K562 (cell line): ENCODE measurements at regions not wholly inside any gene's neighbourhood (a gene's known extent, or its start where the extent isn't known, plus 50 kb on each side); places are given as distances from the start of the nearest gene placed in this dataset.

Experiments
- ARID3A ChIP-seq: IDR thresholded peaks from 2 replicates; pipeline ENCODE4 v1.6.1; 2012; ENCODE audit warnings: low read depth, low read length, improper control_type of control experiment, borderline replicate concordance
- ATF4 ChIP-seq: fragments of 450-650 bp; formaldehyde crosslinking; IDR thresholded peaks from 2 replicates; pipeline ENCODE4 v1.4.0; 2022; ENCODE audit warnings: mild to moderate bottlenecking, moderate library complexity
- BACH1 ChIP-seq: fragments of 200-800 bp; sonication (Bioruptor generic); IDR thresholded peaks from 2 replicates; pipeline ENCODE4 v1.6.1; 2016; ENCODE audit warnings: missing genetic modification characterization, missing compliant biosample characterization
- CXXC5 ChIP-seq: fragments of 250-450 bp; sonication (Bioruptor Pico); IDR thresholded peaks from 2 replicates; pipeline ENCODE4 v1.8.0; 2022; ENCODE audit warnings: inconsistent platforms, mild to moderate bottlenecking, moderate library complexity
- E2F6 ChIP-seq, 2 experiments: IDR thresholded peaks; 2 replicates each; pipeline ENCODE4 v1.6.1; 2011; ENCODE audit warnings: borderline replicate concordance in 1 of 2, control low read depth in 1 of 2, low read depth in 1 of 2, low read length in 1 of 2, mild to moderate bottlenecking in 1 of 2, mixed read lengths in 1 of 2, moderate library complexity in 1 of 2; ENCODE audit not compliant: insufficient read depth in 1 of 2, insufficient read length in 1 of 2, poor library complexity in 1 of 2, severe bottlenecking in 1 of 2; ENCODE audit errors: extremely low read depth in 1 of 2
- FOXK2 ChIP-seq, 2 experiments: fragments of 450-650 bp; IDR thresholded peaks in 1 of 2; conservative IDR thresholded peaks in 1 of 2; 2 replicates each; pipeline ENCODE4 v1.6.1; 2016; ENCODE audit warnings: low read depth in 2 of 2, mild to moderate bottlenecking in 1 of 2
- HCFC1 ChIP-seq: IDR thresholded peaks from 2 replicates; pipeline ENCODE4 v1.6.1; 2012; ENCODE audit warnings: low read depth, low read length, improper control_type of control experiment
- HMBOX1 ChIP-seq: sonication (generic); IDR thresholded peaks from 2 replicates; pipeline ENCODE4 v1.6.1; 2016
- KDM4B ChIP-seq, 2 experiments: fragments of 450-650 bp in 1 of 2; sonication (generic) in 1 of 2; IDR thresholded peaks; 2 replicates each; pipeline ENCODE4 v1.6.1; 2016 to 2017; ENCODE audit warnings: borderline replicate concordance in 2 of 2, antibody characterized with exemption in 1 of 2, low read depth in 1 of 2, mild to moderate bottlenecking in 1 of 2
- LARP7 ChIP-seq: fragments of 450-650 bp; IDR thresholded peaks from 2 replicates; pipeline ENCODE4 v1.6.1; 2016
- MITF ChIP-seq: IDR thresholded peaks from 2 replicates; pipeline ENCODE4 v1.6.1; 2014; ENCODE audit warnings: antibody characterized with exemption
- NCOA1 ChIP-seq: fragments of 450-650 bp; IDR thresholded peaks from 2 replicates; pipeline ENCODE4 v1.6.1; 2016; ENCODE audit warnings: low read depth
- NELFE ChIP-seq: IDR thresholded peaks from 2 replicates; pipeline ENCODE4 v1.6.1; 2011; ENCODE audit warnings: mild to moderate bottlenecking; ENCODE audit not compliant: insufficient read depth, insufficient read length
- RCOR1 ChIP-seq, 2 experiments: IDR thresholded peaks; 2 replicates each; pipeline ENCODE4 v1.6.1; 2012; ENCODE audit warnings: low read depth in 2 of 2, low read length in 2 of 2, borderline replicate concordance in 1 of 2, improper control_type of control experiment in 1 of 2
- RFX5 ChIP-seq: IDR thresholded peaks from 2 replicates; pipeline ENCODE4 v1.6.1; 2011; ENCODE audit warnings: low read depth, mild to moderate bottlenecking, improper control_type of control experiment, low read length
- SUPT5H ChIP-seq: fragments of 450-650 bp; IDR thresholded peaks from 2 replicates; pipeline ENCODE4 v1.6.1; 2016
- TAF9B ChIP-seq: fragments of 450-650 bp; IDR thresholded peaks from 2 replicates; pipeline ENCODE4 v1.6.1; 2018; ENCODE audit warnings: mild to moderate bottlenecking; ENCODE audit not compliant: partially characterized antibody
- TOE1 ChIP-seq, 2 experiments: fragments of 450-650 bp in 1 of 2; sonication (generic) in 1 of 2; formaldehyde crosslinking in 1 of 2; IDR thresholded peaks; 2 replicates each; pipeline versions ENCODE4 v1.7.1 to v1.8.0; 2016 to 2022; ENCODE audit warnings: borderline replicate concordance in 2 of 2, mild to moderate bottlenecking in 2 of 2, antibody characterized with exemption in 1 of 2, inconsistent platforms in 1 of 2, low read depth in 1 of 2, missing genetic modification reagents in 1 of 2, moderate library complexity in 1 of 2
- ZBED1 ChIP-seq: IDR thresholded peaks from 2 replicates; pipeline ENCODE4 v1.6.1; 2014
- ZNF764 ChIP-seq: fragments of 250-450 bp; sonication (Bioruptor Pico); IDR thresholded peaks from 2 replicates; pipeline ENCODE4 v1.4.0; 2020; ENCODE audit warnings: low read depth, mild to moderate bottlenecking, moderate library complexity

GRCh38 chr12:93149229-93149628 is 220.1 kb upstream of the EEA1 start (continued):
- TF ChIP-seq CXXC5 (CRISPR knock-in tag) (no peak; the same call in 1 of the 2 replicates), ATF4 (CRISPR knock-in tag) (no peak), NCOA1 (no peak), NELFE (no peak), E2F6 (IDR thresholded peaks at IDR 0.05; ENCODE audit: borderline replicate concordance in 1 of 2, extremely low read depth in 1 of 2, insufficient read depth in 1 of 2, insufficient read length in 1 of 2, low read depth in 1 of 2, low read length in 1 of 2, poor library complexity in 1 of 2, severe bottlenecking in 1 of 2) (no peak), HMBOX1 (peak; percentile 60; the same call in 1 of the 2 replicates), LARP7 (no peak), RCOR1 (IDR thresholded peaks at IDR 0.05; ENCODE audit: borderline replicate concordance in 1 of 2, low read depth in 2 of 2, low read length in 2 of 2) (peak in 1 of 2 experiments; percentile 79; a peak in 2 of 4 replicates), TAF9B (no peak), MITF (peak; percentile 78; the same call in 1 of the 2 replicates), TOE1 (IDR thresholded peaks at IDR 0.05; ENCODE audit: borderline replicate concordance) (peak; percentile 60; the same call in 1 of the 2 replicates), TOE1 (CRISPR knock-in tag; IDR thresholded peaks at IDR 0.05; ENCODE audit: borderline replicate concordance, low read depth) (no peak), ZBED1 (no peak), ZNF764 (no peak), RFX5 (no peak), FOXK2 (conservative IDR thresholded peaks at IDR 0.05 in 1 of 2, IDR thresholded peaks at IDR 0.05 in 1 of 2; ENCODE audit: low read depth in 2 of 2) (no peak), ARID3A (no peak), HCFC1 (no peak), SUPT5H (no peak), KDM4B (IDR thresholded peaks at IDR 0.05; ENCODE audit: borderline replicate concordance in 2 of 2, low read depth in 1 of 2) (no peak), BACH1 (no peak)
